ENCODE measurements at regions not wholly inside any gene's neighbourhood (a gene's known extent, or its start where the extent isn't known, plus 50 kb on each side); places are given as distances from the start of the nearest gene placed in this dataset.

DNA sequence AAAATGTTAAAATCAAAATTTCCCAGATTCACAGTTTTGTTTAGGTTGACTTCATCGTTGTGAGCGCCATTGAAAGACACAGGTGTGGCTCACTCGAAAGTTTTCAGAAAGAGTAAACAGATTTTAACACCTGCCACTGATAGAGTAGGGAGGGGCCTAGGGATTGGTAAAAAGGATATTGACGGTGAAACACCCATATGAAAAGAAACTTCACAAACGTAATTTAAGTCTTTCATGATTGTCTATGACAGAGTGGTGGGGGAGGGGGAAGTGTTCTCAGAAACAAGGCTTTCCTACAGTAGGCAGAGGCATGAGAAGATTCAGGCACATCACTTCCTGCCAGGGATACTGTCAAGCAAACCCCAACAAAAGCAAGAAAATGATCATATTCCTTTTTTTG lies 101.4 kb downstream of the PERP start:
- no peak for DNase-seq

GRCh38 chr6:138007014-138007472 lies 100.2 kb downstream of the PERP start:
- DNase-seq = no peak

- no peak for DNase-seq
Measured at GRCh38 chr6:138008791-138009190, 98.4 kb downstream of the PERP start.

DNA sequence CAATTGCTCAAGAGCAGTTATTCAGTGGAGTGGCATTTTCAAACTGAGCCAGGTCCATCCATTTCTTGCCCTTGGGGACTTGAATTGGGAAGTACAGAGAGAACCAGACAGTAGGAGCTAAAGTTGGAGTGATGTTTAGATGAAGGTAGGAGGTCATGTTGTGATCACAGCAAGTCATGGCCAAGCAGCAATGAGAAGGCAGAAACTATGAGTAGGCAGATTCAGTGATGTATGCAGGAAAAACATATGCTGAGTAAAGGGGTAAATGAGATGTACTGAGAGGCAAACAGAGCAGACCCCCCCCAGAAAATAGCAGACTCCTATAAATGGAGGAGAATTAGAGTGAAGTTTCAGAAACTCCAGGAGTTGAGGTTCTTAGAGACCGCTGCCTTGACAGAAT lies 95.8 kb downstream of the PERP start:
- DNase-seq = no peak

DNA sequence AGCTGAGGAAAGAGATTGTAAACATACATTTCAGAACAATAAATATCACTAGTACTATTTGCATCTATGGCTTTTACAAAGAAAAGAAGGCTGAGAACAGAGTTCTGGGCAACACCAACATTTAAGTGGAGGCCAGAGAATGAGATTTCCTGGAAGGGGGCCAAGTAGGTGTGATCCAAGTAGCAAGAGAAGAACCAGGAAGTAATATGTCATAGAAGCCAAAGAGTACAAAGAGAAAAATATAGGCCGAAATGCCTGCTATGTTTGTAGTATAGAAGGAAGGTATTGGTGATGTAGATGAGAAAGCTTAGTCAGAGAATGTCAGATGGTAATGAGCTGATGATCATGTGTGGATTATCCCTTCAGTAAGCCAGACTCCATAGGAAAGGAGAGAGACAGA lies 94.5 kb downstream of the PERP start:
- DNase-seq = no peak

GRCh38 chr6:138013959-138014358 lies 93.3 kb downstream of the PERP start:
- DNase-seq = no peak

GRCh38 chr6:138017166-138017757 lies 90.0 kb downstream of the PERP start:
- no peak for DNase-seq

GRCh38 chr6:138018297-138018696 lies 88.9 kb downstream of the PERP start:
- no peak for DNase-seq

- no peak for DNase-seq
Measured at GRCh38 chr6:138025528-138025978, 81.7 kb downstream of the PERP start.

DNA sequence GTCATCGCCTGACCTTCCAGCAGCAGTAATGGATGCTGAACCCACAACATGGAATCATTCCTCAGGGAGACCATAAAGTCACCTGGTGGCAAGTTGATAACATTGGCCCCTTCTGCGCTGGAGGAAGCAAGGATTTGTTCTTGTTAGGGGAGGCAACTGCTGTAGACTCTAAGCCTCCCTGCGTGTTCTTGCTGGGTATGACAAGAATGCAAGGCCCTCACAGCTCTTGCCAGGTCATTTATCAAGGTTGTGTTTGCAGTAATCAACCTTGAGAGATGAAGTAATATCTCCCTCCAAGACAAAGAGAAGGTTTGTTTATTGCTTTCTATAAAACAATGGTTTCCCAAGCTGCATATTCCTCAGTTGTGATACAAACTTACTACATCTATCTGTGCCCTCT lies 80.9 kb downstream of the PERP start:
- DNase-seq = no peak

- no peak for DNase-seq
Measured at GRCh38 chr6:138028893-138029292, 78.3 kb downstream of the PERP start.

- DNase-seq = no peak
Measured at GRCh38 chr6:138030872-138031271, 76.3 kb downstream of the PERP start.

DNA sequence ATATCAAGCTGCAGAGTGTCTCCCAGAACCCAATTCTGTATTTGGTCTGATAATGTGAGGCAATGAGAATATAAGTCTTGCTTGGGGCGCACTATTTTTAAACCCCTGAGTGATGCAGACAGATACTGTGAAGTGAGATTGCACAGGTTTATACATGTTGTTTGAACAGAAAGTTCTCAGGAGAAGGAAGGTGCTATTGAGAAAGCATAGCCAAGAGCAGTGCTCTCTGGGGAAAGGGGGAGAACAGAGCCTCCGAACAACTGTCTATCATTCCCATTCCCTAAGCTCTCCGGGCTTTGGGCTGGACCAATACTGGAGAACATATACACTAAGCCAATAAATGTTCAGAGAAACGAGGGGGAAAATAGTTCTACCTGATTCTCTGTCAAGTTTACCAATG lies 75.8 kb downstream of the PERP start:
- no peak for DNase-seq

DNA sequence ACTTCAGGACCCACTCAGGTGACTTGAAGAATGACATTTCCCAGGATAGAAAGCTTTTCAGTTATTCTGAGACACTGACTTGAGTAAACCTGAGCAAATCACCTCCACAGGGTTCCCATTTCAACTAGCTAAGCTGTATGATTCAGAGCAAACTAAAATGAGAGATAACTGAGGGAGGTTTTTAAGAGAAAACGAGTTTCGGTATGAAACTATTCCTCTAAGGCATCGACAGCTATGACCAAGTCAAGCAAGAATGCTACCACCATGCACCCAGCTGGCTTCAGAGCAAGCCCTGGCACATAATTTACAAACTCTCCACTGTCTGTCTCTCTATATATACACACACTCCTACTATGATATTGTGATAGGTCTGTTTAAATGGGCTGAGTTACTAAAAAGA lies 75.4 kb downstream of the PERP start:
- no peak for DNase-seq

- no peak for DNase-seq
Measured at GRCh38 chr6:138032571-138032970, 74.6 kb downstream of the PERP start.

DNA sequence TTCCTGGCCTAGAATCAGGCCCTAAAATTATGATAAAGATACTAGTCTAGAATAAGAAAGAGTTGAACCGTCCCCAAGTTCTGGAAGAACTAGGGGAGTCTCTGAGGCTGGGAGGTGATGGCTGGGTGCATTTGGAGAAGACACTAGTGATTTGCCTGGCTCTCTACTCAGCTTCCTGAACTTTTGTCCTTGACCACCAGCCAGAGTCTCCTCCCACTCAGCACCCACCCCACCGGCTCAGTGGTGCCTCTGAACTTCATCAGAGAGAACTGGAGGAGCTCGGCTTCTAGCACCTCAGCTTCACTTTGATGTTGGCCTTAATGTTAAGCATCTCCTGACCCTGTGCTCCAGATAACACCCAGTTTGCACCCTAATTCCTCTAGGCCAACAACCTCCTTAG lies 73.0 kb downstream of the PERP start:
- no peak for DNase-seq

GRCh38 chr6:138035070-138035469 lies 72.1 kb downstream of the PERP start:
- DNase-seq = no peak

GRCh38 chr6:138036111-138036510 lies 71.1 kb downstream of the PERP start:
- DNase-seq = no peak

GRCh38 chr6:138037009-138037504 lies 70.2 kb downstream of the PERP start:
- DNase-seq = no peak

DNA sequence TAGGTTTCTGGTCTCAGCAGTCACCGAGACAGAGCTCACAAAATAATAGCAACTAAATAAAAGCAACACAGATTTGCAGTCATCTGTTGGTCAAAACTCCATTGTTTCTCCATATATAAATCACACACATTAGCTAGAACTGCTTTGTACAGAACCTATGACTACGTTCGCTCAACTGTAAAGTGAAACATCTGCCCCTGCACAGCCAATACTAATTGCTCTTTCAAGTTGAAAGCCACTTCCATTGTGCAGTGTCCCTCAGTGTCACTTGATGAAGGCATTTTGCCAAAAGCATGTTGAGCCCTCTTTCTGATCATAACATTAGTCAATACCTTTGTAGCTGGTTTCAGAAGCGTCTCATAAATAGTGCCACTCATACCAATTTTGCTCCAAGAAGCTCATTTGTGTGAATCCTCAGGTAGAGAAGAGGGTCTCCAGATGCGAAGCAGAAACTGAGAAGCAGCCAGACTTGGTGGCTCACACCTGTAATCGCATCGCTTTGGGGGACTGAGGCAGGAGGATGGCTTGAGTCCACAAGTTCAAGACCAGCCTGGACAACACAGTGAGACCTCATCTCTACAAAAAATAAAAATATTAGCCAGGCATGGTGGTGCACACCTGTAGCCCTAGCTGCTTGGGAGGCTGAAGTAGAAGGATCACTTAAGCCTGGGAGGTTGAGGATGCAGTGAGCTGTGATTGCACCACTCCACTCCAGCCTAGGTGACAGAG lies 68.9 kb downstream of the PERP start:
- no peak for DNase-seq

Data from hypothalamus (tissue), 51 donors.